ENCODE measurements at regions not wholly inside any gene's neighbourhood (a gene's known extent, or its start where the extent isn't known, plus 50 kb on each side); places are given as distances from the start of the nearest gene placed in this dataset.

- DNase-seq = no peak
Measured at GRCh38 chr9:107647611-107648010, 158.0 kb upstream of the KLF4 start.

GRCh38 chr9:107647141-107647540 is 157.6 kb upstream of the KLF4 start:
- DNase-seq = no peak

GRCh38 chr9:107645464-107645833 is 155.9 kb upstream of the KLF4 start:
- no peak for DNase-seq

- no peak for DNase-seq
Measured at GRCh38 chr9:107644733-107645463, 155.3 kb upstream of the KLF4 start.

GRCh38 chr9:107639426-107639825 is 149.9 kb upstream of the KLF4 start:
- no peak for DNase-seq

- DNase-seq = no peak
Measured at GRCh38 chr9:107638521-107639310, 149.1 kb upstream of the KLF4 start.

- no peak for DNase-seq
Measured at GRCh38 chr9:107637421-107638420, 148.2 kb upstream of the KLF4 start.

- no peak for DNase-seq
Measured at GRCh38 chr9:107636571-107637381, 147.2 kb upstream of the KLF4 start.

- no peak for DNase-seq
Measured at GRCh38 chr9:107635803-107636174, 146.2 kb upstream of the KLF4 start.

- DNase-seq = no peak
Measured at GRCh38 chr9:107635101-107635802, 145.7 kb upstream of the KLF4 start.

GRCh38 chr9:107633406-107633805 is 143.8 kb upstream of the KLF4 start:
- DNase-seq = no peak

- DNase-seq = no peak
Measured at GRCh38 chr9:107632661-107633060, 143.1 kb upstream of the KLF4 start.

GRCh38 chr9:107632216-107632615 is 142.6 kb upstream of the KLF4 start:
- DNase-seq = no peak

GRCh38 chr9:107631788-107632187 is 142.2 kb upstream of the KLF4 start:
- DNase-seq = no peak

GRCh38 chr9:107630156-107630555 is 140.6 kb upstream of the KLF4 start:
- DNase-seq = no peak

- no peak for DNase-seq
Measured at GRCh38 chr9:107628444-107628843, 138.9 kb upstream of the KLF4 start.

GRCh38 chr9:107627781-107628180 is 138.2 kb upstream of the KLF4 start:
- DNase-seq = no peak

- no peak for DNase-seq
Measured at GRCh38 chr9:107626118-107626517, 136.5 kb upstream of the KLF4 start.

- no peak for DNase-seq
Measured at GRCh38 chr9:107625383-107625984, 135.9 kb upstream of the KLF4 start.

- no peak for DNase-seq
Measured at GRCh38 chr9:107624234-107624948, 134.8 kb upstream of the KLF4 start.

GRCh38 chr9:107621436-107621835 is 131.9 kb upstream of the KLF4 start:
- no peak for DNase-seq
